ENCODE measurements at regions not wholly inside any gene's neighbourhood (a gene's known extent, or its start where the extent isn't known, plus 50 kb on each side); places are given as distances from the start of the nearest gene placed in this dataset.

DNA sequence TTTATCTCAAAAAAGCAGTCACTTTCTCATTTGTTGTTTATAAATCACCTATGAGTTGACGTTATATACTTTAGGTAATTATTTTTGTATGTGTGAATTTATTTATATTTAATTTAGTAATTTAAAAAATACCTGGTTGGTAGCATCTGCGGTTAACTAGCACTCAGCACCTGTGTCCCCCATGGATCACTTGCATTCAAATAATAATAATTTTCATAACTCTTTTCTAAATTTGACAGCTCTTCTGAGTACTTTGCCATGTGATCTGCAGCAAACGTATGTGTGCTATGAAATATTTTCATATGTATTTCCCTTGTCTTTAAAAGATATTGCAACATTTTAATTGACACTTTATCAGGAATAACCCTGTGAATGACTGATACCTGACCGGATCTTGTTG lies 88.1 kb downstream of the CMPK2 start:
- ATAC-seq (no peak), DNase-seq (ENCODE audit: low read depth, low spot score) (no peak)
- CTCF ChIA-PET, result no interaction called here
- Histone ChIP-seq H3K9me3 (ENCODE audit: control insufficient read depth in 1 of 2, insufficient read depth in 1 of 2, low read depth in 1 of 2, low read length in 2 of 2) (no peaks in the 10 kb centered on the region), H3K4me1 (ENCODE audit: control insufficient read depth in 1 of 2, insufficient read depth in 2 of 2, low read length in 2 of 2) (no peaks in the 10 kb centered on the region), H3K4me2 (ENCODE audit: low read length) (no peak overlapping the region), H3K4me3 (replicated peaks in 1 of 2; ENCODE audit: low read depth in 1 of 2, low read length in 2 of 2) (no peak overlapping the region), H3K36me3 (ENCODE audit: control insufficient read depth in 1 of 2, insufficient read depth in 2 of 2, low read length in 2 of 2) (no peaks in the 10 kb centered on the region), H3K79me2 (ENCODE audit: insufficient read depth, low read length) (no peaks in the 10 kb centered on the region), H2AFZ (ENCODE audit: low read depth, low read length, poor library complexity, severe bottlenecking) (no peak overlapping the region), H3K9me2 (ENCODE audit: insufficient read depth) (no peaks in the 10 kb centered on the region), H3K9ac (ENCODE audit: low read length) (no peak overlapping the region), H3K27ac (ENCODE audit: low read depth, low read length) (no peak overlapping the region), H4K20me1 (ENCODE audit: insufficient read depth) (no peaks in the 10 kb centered on the region), H3K27me3 (ENCODE audit: insufficient read depth, low read length) (peaks cover 13% of the 10 kb centered on the region; the same call in 1 of the 2 replicates)
- no TSS peak for BruUV-seq (replicated peaks)
- RAD21 ChIA-PET (ENCODE audit: low non-redundant PET in 1 of 2, low total read pairs in 2 of 2, uncharacterized antibody in 2 of 2, unreplicated experiment in 2 of 2), result no interaction called here
- intact Hi-C loops (cut with micrococcal nuclease), result no loop called here
- no peak for TF ChIP-seq ELF1 (IDR thresholded peaks at IDR 0.05; ENCODE audit: borderline replicate concordance, low read depth)
- TF ChIP-seq TCF7L2 (IDR thresholded peaks at IDR 0.05; ENCODE audit: borderline replicate concordance, extremely low read depth, insufficient read depth, insufficient read length), result no peak
- no peak for TF ChIP-seq EZH2phosphoT487 (IDR thresholded peaks at IDR 0.05; ENCODE audit: borderline replicate concordance)
- TF ChIP-seq, protein P1, sequence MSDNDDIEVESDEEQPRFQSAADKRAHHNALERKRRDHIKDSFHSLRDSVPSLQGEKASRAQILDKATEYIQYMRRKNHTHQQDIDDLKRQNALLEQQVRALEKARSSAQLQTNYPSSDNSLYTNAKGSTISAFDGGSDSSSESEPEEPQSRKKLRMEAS (IDR thresholded peaks at IDR 0.05), result no peak
- no peak for TF ChIP-seq YY1 (IDR thresholded peaks at IDR 0.05; ENCODE audit: extremely low read depth, insufficient replicate concordance, low read depth, low read length)
- TF ChIP-seq SRF (IDR thresholded peaks at IDR 0.05; ENCODE audit: low read depth), result no peak
- no peak for TF ChIP-seq CBX3 (IDR thresholded peaks at IDR 0.05; ENCODE audit: low read depth)
- TF ChIP-seq EGR1 (IDR thresholded peaks at IDR 0.05; ENCODE audit: low read depth), result no peak
- TF ChIP-seq, protein P2, sequence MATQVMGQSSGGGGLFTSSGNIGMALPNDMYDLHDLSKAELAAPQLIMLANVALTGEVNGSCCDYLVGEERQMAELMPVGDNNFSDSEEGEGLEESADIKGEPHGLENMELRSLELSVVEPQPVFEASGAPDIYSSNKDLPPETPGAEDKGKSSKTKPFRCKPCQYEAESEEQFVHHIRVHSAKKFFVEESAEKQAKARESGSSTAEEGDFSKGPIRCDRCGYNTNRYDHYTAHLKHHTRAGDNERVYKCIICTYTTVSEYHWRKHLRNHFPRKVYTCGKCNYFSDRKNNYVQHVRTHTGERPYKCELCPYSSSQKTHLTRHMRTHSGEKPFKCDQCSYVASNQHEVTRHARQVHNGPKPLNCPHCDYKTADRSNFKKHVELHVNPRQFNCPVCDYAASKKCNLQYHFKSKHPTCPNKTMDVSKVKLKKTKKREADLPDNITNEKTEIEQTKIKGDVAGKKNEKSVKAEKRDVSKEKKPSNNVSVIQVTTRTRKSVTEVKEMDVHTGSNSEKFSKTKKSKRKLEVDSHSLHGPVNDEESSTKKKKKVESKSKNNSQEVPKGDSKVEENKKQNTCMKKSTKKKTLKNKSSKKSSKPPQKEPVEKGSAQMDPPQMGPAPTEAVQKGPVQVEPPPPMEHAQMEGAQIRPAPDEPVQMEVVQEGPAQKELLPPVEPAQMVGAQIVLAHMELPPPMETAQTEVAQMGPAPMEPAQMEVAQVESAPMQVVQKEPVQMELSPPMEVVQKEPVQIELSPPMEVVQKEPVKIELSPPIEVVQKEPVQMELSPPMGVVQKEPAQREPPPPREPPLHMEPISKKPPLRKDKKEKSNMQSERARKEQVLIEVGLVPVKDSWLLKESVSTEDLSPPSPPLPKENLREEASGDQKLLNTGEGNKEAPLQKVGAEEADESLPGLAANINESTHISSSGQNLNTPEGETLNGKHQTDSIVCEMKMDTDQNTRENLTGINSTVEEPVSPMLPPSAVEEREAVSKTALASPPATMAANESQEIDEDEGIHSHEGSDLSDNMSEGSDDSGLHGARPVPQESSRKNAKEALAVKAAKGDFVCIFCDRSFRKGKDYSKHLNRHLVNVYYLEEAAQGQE (IDR thresholded peaks at IDR 0.05; ENCODE audit: low read depth), result no peak
- no peak for TF ChIP-seq CEBPB (IDR thresholded peaks at IDR 0.05; ENCODE audit: low read depth)
- no peak for TF ChIP-seq ZFX (IDR thresholded peaks at IDR 0.05)
- no peak for TF ChIP-seq RAD21 (IDR thresholded peaks at IDR 0.05; ENCODE audit: low read depth)
- POLR2A ChIA-PET, result no interaction called here

All from HCT116 (cell line).